Superior temporal gyrus (tissue), 1 donor: ENCODE measurements at regions not wholly inside any gene's neighbourhood (a gene's known extent, or its start where the extent isn't known, plus 50 kb on each side); places are given as distances from the start of the nearest gene placed in this dataset.

ENCODE experiments used
- DNase-seq: peaks from one replicate; pipeline ENCODE4 v3.0.0-alpha.2; 2016; ENCODE audit errors: extremely low spot score

DNA sequence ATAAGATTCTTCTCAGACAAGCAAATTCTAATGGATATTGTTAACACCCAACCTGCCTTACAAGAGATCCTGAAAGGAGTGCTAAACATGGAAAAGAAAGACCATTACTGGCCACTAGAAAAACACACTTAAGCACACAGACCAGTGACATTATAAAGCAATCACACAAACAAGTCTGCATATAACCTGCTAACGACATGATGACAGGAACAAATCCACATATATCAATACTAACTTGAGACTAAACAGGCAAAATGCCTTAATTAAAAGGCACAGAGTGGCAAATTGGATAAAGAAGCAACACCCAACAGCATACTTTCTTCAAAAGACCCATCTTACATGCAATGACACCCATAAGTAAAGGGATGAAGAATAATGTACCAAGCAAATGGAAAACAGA lies 100.5 kb upstream of the PCDH18 start:
- no peak for DNase-seq

DNA sequence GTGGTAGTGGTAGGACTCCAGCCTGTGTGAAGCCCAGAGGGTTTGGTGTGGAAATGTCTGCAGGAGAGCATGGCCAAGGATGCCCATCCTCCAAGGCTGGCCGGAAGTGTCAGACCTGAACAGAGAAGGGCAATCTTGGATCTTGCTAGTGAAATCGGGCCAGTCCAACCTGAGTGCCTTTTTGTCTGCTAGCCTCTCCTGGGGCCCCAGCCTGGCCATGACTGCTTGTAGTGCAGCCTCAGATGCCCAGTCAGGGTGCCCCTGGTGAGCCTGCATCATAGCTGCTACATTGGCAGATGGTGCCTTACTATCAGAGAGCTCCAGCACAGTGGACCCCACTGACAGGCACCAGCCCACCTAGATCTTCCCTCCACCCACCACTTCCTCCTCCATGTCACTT lies 99.3 kb upstream of the PCDH18 start:
- DNase-seq = no peak

DNA sequence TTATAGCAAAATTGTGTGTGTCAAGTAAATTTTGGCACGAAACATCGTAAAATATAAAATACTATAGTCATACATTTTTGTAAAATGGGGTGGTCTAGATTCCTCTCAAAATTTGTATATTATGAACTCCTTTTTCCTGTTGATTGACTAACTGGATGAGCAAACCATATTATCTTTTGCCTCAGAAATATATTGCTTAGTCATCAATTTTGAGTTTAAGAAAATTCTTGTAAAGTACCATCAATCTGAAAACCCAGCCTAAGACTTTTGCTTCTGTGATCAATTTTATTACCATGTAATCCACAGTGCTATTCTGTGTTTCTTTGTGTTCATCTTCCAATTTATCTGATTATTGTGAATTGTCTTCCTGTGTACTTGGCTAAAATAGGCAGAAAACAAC lies 98.0 kb upstream of the PCDH18 start:
- DNase-seq = no peak

DNA sequence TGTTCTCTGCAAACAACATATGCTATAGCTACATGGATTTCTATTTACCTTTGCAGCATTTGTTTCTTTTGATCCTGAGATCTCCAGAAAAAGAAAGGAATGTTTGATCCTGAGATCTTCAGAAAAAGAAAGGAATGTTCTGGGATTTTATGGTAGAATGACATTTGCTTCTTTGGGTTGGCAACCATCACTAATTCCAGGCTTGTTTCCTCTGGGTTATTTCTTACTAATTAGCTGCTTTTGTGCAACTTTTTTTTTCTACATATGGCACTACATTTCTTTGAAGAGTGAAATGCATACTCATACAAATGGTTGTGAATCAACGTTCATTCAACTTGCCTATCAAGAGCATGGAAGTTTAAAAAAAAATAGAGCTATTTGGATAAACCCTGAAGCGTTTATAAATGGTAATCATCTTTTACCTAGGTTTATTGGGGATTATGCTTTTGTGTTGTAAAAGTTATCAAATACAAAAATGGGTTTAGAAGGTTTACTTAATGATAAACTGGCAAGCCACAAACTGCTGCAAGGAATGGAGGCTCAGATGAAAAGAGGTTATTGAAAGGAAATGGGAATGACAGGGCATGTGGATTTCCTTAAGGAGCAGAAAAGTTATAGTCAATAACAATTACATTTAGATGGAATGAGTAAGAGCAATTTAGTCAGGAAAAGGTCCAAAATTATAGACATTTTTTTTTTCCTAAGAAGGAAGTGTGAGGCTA lies 95.6 kb upstream of the PCDH18 start:
- DNase-seq = no peak

DNA sequence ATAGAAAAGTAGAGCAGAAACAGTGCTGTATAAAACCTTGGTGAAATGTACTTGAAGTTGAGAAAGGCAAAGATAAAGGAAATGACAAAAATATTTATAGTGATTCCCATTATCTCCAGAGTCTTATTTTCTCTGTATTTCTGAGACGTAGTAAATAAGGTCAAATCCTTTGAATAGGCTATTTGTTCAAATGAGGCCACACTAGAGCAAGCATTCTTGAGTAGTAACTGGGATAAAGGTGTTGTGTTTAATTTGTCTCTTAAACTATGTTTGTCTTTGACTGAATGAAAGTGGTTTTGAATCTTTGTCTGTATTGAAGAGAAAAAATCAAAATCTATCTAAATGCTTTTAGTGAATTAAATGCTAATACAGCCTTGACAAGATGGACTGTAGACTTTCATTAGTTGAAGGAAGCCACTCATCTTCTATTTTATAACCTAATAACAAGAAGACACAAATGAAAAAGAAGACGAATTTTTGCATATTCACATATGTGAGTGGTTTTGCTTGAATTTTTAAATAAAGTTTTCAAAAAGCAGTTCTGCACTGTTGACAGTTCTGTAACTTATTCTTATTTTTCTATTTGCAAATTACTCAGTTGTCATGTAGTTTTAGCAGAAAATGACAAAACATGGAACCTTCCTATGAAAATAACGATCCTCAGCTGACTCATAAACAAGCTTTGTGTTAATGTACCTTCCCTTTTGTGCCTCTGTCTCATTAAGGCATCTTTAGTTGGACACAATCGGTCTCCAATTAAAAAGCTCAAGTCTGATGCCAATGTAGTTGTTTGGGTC lies 94.8 kb upstream of the PCDH18 start:
- no peak for DNase-seq

DNA sequence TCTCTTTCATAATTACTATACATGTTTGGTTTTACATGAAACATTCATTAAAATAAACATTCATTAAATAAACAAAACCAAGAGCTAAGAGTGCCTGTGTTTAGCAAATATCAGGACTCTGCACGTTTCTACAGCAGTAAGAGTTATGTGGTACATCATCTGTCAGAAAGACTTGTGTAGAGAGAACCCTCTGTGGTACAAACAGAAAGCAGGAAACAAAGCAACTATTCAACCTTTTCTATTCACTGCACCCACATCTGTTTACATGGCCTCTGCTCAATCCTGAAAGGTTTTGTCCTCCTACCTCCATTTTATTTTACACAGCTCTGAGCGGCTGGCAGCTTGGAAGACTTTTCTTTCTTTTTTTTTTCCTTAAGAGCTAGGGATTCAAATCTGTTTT lies 90.7 kb upstream of the PCDH18 start:
- peak; percentile 24 for DNase-seq

DNA sequence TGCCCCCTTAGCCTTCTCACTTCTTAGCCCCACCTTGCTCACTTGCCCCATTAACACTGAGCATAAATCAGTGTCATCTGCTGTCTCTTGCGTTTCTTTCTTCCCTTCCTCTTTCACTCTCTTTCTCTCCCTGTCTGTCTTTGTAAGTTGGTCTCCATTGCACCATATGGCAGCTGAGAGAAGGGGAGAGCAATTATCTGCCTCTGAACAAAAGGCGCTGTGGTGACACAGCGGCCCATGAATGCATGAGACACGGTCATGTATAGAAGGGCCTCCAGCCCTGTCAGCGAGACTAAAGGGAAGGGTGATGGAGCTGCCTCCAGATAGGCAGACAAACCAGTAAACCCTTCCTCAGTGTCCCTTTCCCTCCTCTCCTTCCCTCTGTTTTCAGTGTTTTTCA lies 88.8 kb upstream of the PCDH18 start:
- DNase-seq = no peak

DNA sequence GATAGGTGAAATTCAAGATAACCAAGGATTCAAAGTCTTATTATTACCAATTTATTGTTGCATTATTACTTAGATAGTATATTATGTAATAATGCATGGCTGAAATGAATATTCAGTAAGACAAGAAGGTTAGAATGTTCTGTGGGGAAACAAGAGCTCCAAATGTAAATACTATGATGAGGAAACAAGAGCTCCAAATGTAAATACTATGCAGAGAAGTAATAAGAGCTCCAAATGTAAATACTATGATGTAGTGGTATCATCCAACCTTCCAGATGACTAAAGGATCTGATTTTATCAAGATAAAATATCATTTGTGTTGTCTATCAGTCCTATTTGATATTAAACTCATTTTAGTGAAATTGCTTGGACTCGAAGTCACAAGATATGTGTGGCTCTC lies 82.2 kb upstream of the PCDH18 start:
- no peak for DNase-seq

DNA sequence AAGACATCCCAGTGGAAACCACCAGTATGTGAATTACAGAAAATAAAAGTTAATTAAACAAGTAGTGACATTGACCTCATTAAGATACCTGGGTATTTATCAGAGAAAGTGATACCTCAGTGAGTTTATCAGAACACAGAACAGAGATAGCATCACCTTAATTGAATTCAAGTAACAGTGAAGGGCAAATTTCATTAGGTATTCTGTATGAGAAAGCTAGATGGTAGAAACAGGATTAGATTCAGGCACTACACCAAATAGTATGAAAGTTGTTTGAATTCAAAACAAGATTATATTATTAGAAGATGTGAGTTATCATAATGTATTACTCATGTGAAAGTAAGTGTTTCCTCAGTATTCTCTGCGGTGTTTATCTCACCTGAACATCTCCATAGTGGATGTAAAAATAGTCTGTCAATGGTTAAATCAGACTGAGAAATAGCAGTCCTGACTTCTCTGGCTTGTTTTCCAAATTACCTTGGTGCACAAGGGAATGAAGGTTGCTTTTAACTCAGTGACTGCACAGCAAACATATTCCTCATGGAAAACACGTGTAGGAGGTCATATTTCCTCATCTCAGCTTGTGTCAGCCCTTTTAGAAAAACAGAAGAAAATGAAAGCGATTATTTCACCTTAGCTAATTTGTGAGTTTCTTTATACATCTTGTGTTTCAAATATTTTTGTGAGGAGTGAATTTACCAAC lies 79.9 kb upstream of the PCDH18 start:
- no peak for DNase-seq

DNA sequence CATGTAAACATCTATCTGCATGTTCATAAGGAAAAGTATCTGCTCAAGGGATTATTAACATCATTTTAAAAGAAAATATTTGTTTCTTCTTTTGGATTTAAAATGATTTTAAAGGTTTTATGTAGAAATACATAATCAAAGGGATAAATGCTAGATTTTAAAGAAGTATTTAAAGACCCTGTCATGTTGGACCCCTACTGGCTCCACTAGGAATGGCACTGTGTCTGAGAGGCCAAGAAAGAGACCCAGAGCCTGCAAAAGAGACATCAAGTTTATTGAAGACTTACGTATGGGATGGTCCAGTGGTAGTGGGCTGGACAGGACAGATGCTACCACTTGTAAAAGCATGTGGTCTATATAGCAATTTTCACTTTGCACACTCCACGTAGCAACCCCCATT lies 78.7 kb upstream of the PCDH18 start:
- DNase-seq = no peak

DNA sequence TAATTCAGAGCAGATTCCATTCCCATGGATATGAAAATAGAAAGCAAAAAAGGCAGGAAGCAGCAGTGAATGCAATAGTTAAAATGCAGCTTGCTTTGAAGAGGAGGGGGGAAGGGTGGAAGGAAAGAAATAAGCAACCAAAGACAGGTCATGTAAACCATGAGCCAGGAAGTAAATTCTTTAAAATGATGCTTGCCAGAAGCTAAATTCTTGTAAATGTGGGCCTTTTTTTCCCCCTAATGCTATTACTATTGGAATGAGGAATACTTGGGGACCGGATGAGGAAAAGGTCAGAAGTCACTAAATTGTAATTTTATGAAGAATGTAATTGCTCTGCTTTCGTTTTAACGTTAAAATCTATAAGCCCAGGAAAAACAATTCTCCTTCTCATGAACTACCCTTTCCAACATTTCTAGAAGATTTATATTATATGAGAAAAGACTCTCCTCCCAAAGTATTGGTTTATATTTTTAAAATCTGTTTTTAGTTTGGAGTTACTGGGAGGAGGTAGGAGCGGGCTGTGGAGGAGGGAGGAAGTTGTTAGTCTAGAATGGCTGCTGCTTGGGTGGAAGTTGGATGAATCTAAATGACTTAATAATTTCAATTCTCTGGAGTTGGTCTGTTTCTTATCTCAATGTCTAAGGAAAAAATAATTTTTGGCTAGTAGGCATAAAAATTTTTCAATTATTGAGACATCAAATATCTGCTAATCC lies 77.6 kb upstream of the PCDH18 start:
- no peak for DNase-seq

DNA sequence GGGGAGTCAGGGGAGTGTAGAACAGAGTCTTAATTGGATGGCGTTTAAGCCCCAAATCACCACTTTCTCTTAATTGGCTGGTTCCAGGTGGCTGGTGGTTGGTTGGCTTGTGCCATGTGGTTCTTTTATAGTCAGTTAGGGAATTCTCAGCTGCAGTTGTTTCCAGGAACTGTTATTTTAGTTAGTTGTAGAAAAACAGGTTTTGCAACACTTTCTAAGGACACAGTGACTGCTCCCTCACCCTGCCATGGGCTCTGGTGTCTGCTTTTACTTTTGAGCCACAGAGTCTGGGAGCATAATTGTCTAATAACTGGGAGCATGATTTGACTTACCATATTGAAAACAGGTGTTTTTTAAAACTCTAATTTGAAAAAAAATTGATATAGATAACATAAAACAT lies 75.8 kb upstream of the PCDH18 start:
- DNase-seq = no peak

DNA sequence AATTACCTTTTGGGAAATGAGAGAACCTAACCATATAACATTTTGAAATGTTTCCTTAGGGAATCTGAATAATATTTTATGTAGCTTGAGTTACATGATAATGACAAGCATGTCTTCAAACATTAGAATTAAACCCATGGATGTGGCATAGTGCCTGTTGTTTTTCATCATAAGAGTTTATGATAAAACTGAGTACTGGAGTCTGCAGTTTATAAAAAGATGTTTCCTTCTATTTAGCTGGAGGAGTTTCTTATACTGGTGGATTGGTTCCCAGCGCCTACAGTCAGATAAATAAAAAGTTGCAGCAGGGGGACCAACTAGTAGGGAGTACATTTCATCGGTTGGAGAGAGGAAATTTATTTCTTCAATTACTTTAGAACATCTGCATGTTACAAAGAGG lies 70.1 kb upstream of the PCDH18 start:
- DNase-seq = no peak

DNA sequence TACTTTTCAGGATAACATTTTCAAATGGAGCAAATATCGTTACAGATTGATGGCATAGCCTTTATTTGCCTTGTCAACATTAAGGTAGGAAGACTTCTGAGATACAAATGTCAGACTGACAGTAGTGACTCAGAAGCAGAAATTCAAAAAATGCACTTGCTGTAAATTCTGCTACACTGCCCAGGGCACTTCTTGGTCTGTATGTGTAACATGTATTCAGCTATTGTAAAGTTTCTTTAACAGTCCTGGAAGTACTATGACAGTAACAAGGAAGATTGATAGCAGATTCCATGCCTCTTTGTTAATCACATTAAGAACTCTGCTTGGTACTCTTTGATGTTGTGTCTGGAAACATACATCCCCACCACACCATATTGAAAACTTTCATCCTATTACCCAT lies 69.6 kb upstream of the PCDH18 start:
- DNase-seq = no peak

DNA sequence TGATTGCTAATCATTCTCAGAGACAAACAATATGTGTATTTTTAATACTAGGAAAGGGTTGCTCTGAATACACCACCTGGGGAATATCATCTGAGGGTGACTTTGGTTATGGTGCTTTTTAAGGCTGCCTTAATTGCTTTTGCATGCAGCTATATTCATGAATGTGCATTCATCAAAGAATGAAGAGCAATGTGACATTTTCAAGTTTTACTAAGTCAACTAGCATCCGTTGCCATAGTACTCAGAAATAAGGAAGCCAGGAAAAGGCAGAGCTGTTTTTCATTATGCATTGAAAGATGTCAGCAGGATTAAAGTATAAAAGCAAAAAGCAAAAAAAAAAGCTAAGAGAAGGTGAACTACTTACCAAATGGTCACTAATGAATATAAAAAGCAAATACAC lies 67.4 kb upstream of the PCDH18 start:
- DNase-seq = no peak

DNA sequence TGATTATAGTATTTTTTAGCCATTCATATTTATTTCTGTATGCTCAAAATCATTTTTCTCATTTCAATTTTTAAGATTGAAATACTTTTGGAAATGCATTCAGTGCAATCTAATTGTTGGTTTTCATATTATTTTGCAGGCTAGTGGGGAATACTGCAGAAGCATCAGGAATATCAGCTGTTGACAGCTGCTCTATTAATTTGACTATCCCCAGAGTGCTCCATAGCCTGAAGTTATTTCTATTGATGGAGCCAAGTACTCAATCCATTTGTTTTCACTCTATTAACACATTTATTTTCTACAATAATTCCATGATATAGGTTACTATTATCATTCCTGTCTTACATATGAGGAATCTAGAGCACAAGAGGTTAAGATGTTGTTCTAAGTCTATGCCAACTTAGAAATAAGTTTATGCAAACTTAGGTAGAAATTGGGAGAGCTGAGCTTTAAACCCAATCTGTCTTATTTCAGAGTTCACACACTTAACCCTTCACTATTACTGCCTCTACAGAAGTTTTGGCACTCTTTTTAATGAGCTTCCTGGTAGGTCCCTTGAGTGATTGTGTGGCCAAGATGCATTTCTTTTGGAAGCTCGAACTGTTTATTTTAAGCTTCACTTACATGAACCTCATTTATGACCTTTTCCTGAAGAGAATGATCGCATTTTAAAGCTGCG lies 65.6 kb upstream of the PCDH18 start:
- no peak for DNase-seq

DNA sequence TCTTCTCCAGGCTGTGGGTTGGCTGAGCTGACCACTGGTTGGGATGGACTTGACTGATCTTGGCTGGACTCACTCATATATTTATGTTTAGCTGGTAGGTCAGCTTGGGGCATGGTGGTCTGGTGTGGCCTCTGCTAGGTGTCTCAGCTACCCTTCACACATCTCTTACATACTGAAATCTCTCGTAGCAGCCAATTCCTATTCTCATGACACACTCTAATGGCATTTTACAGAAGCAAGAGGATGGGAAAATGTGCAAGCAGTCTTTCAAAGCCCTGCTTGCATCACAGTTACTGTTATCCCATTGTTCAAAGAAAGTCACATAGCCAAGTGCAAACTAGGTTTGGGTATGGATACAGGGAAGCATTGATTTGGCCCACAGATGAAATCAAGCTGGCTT lies 55.5 kb upstream of the PCDH18 start:
- no peak for DNase-seq

DNA sequence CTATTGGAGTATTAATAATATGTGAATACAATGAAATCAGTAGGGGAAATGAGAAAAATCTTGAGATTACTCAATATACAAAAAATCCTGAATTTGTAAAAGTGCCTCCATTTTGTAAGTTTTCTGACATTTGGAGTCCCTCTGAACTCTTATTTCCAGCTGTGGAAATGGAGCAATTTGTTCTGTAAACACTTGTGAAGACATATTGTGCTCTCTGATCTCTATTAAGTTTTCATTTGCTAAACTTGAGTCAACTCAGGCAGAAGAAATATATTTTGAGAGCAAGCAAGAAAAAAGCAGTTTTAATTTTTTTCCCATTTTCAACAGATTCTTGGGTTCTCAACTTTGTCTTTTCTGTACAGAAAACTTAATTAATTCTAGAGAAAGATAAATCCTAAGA lies 51.4 kb upstream of the PCDH18 start:
- no peak for DNase-seq
